DMS153 treated with DMSO at 0.1 percent for 48 hours (cell line): ENCODE measurements at regions not wholly inside any gene's neighbourhood (a gene's known extent, or its start where the extent isn't known, plus 50 kb on each side); places are given as distances from the start of the nearest gene placed in this dataset.

Source experiments
- DNase-seq: peaks from one replicate; lab custom pipeline; 2025; ENCODE audit not compliant: unreplicated experiment; lab: John Stamatoyannopoulos, UW

GRCh38 chr9:113646946-113647914, 183.7 kb downstream of the RGS3 start:
- DNase-seq: no peak

GRCh38 chr9:113648048-113648447, 184.5 kb downstream of the RGS3 start:
- DNase-seq: no peak

DNA sequence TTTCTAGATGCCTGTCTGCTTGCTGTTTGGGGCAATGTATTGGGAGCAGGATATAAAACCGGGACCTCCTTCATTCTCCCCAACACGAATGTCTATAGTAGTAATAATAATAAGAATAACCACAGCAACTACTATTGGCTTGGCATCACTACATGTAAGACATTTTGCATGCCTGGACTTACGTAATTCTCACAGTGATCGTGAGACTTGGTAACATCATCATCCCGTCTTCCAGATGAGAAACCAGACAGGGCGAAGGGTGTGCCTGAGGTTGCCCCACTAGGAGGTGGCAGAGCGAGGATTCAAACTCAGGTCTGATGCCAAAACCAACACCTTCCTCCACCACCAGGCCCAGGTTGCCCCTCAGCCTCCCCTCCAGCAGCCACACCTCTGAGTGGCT, 185.1 kb downstream of the RGS3 start:
- no peak for DNase-seq

DNA sequence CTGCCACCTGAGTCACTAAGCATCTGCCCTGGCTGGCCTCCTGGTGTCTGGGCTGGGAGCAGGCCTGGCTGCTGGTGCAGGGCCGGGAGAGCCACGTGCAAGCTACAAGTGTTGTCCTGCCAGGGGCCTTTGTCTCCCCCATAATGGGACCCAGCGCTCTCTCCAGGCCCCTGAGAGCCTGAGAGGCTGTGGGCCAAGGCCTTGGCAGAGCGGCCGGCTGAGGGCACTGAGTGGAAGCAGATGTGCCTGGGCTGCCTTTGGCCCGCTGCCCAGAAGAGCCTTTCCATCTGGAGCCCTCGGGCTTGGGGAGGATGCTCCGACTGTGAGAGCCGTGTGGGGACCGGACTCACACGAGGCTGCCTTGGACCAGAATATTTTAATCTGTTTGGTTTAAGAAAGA, 185.5 kb downstream of the RGS3 start:
- peak; percentile 35 for DNase-seq

- no peak for DNase-seq
Measured at GRCh38 chr9:113649855-113650206, 186.3 kb downstream of the RGS3 start.

- peak; percentile 77 for DNase-seq
Measured at GRCh38 chr9:113650207-113651131, 186.9 kb downstream of the RGS3 start.

DNA sequence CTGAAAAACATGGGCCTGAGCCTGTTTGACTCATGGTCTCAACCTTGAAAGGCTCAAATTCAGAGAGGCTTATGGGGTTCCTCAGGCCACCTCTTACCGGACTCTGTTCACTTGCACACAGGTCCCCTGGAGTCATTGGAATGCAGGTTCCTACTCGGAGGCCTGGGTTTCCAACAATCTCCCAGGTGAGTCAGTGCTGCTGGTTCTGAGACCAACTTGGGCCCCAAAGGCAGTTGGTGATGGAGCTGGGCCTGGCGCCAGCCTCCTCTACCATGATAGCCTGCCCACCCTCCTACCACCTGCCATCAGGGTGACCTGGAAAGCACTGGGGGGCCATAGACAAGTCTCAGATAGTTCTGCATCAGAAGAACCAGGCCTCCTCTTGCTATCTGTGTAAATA, 188.4 kb downstream of the RGS3 start:
- no peak for DNase-seq

DNA sequence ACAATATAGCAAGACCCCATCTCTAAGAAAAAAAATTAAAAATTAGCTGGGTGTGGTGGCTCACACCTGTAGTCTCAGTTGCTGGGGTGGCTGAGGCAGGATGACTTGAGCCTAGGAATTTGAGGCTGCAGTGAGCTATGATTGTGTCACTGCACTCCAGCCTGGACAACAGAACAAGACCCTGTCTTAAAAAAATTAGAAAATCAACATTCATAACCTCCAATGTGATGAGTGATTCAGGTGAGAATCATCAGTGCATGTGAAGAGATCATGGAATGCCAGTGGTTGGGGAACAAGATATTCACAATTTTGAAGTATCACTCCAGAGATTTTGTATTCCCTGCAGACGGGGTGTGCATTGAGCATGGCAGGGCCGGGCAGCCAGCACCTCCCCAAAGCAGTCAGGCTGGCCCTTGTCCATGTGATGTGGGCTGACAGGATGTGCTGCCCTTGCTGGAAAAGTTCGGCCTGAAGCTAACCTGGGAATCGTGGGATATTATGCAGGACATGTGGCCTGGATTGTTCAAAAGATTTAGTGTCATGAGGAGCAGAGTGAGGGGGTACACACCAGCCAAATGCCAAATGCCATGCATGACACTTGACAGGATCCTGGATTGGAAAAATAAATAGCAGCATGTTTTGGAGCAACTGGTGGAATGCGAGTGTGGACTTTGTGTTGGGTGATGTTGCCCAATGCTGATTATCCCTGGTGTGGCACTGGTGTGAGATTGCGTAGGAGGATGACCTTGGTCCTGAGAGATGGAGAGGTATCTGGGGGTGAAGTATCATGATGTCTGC, 189.0 kb downstream of the RGS3 start:
- no peak for DNase-seq

GRCh38 chr9:113653746-113654604, 190.4 kb downstream of the RGS3 start:
- DNase-seq: no peak

GRCh38 chr9:113654605-113655428, 191.3 kb downstream of the RGS3 start:
- no peak for DNase-seq

GRCh38 chr9:113656771-113657670, 193.5 kb downstream of the RGS3 start:
- DNase-seq: no peak

- DNase-seq: peak; percentile 67
Measured at GRCh38 chr9:113657765-113658544, 194.4 kb downstream of the RGS3 start.

- no peak for DNase-seq
Measured at GRCh38 chr9:113658545-113658895, 195.0 kb downstream of the RGS3 start.

- DNase-seq: no peak
Measured at GRCh38 chr9:113659039-113659438, 195.5 kb downstream of the RGS3 start.

DNA sequence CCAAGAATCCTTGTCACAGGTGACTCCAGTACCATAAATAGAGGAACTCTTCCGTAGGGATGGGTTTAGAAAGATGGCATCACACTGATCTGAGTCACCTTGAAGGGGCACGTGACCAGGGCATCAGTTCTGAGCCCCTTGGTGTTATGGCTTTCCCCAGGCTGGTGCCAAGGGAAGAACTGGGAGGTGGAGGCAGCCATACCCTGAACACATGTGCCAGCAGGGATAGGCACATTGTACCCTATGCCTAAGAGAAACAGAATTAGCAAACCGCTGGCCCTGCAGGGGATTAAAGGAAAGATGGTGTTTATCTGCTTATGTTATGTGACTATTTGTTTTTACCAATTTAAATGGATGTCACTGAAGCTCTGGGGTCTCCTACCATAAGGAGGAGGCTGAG, 196.2 kb downstream of the RGS3 start:
- no peak for DNase-seq

DNA sequence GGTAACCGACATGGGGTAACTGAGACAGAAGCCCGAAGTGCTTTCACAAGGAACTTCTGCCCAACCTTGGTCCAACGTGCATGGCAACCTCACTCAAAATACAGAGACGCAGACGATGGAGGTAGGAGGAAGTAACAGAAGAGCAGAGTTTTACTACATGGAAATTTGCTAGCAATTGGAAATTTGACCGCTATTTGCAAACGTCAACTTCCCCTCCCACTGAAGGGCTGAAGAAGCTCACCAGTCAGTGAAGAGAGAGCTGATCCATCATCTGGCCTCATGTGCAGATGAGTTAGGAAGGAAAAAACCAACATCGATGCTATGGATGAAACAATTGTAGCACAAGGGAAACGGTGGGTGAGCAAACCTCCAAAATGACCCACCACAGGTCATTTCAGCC, 196.7 kb downstream of the RGS3 start:
- DNase-seq: no peak

DNA sequence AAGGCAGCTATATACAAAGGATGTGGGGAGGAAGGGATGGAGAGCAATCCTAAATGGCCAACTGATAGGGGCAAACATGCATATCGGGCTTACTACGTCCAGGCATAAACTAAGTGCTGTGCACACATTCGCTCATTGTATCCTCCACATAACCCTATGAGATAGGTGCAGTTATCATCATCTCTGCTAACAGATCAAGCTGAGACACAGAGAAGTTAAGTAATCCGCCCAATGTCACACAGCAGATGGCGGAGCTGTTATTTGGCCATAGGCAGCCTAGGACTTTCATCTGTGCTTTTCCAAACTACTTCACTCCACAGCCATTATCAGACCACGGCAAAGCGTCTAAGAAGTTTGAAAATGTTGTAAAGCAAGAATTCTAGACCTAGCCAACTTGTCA, 197.5 kb downstream of the RGS3 start:
- no peak for DNase-seq
